Neural crest cell (in vitro differentiated cells): ENCODE measurements at regions not wholly inside any gene's neighbourhood (a gene's known extent, or its start where the extent isn't known, plus 50 kb on each side); places are given as distances from the start of the nearest gene placed in this dataset.
"Not testable (repeated sequence)": the region's sequence is repeated elsewhere in the genome, so short reads cannot be mapped to it uniquely, and the experiment has no call there.

Source experiments
- DNase-seq: peaks from one replicate; pipeline ENCODE4 v3.0.0; 2021; ENCODE audit warnings: low read depth, mixed read lengths, low spot score
- H3K27ac Mint-ChIP-seq: one replicate; pipeline ENCODE4 v1.8.0; 2021; ENCODE audit warnings: mild to moderate bottlenecking, mixed read lengths; ENCODE audit not compliant: unreplicated experiment
- H3K27me3 Mint-ChIP-seq: 2 replicates; pipeline ENCODE4 v1.8.0; 2021; ENCODE audit warnings: low read depth, mild to moderate bottlenecking, mixed read lengths
- H3K36me3 Mint-ChIP-seq: 2 replicates; pipeline ENCODE4 v1.8.0; 2021; ENCODE audit warnings: low read depth, mild to moderate bottlenecking, mixed read lengths
- H3K4me1 Mint-ChIP-seq: 2 replicates; pipeline ENCODE4 v1.8.0; 2021; ENCODE audit warnings: mixed read lengths
- H3K4me3 Mint-ChIP-seq: one replicate; pipeline ENCODE4 v1.8.0; 2021; ENCODE audit warnings: mild to moderate bottlenecking, mixed read lengths
- H3K9me3 Mint-ChIP-seq: 2 replicates; pipeline ENCODE4 v1.8.0; 2021; ENCODE audit warnings: mixed read lengths

DNA sequence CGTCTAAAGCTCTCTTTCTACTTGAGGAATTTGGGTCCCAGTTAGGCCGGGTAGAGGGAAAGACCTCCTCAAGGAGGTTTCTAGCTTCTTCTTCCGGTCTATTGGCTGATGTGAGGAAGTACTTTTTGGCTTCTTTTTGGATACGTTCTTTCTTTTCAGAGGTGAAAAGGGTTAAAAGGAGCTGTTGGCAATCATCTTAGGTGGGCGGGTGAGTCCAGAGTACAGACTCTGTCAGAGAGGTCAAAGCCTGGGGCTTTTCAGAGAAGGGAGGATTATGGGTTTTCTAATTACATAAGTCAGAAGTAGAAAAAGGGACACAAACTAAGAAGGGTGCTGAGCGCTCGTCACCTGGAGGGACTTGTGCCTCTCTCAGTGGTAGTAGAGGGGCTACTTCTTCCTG, 117.7 kb downstream of the UNC93B1 start:
- not testable (repeated sequence) for DNase-seq, H3K27ac Mint-ChIP-seq, H3K4me3 Mint-ChIP-seq, H3K27me3 Mint-ChIP-seq, H3K36me3 Mint-ChIP-seq, H3K9me3 Mint-ChIP-seq
- H3K4me1 Mint-ChIP-seq, result peaks cover 26% of the 10 kb centered on the region

DNA sequence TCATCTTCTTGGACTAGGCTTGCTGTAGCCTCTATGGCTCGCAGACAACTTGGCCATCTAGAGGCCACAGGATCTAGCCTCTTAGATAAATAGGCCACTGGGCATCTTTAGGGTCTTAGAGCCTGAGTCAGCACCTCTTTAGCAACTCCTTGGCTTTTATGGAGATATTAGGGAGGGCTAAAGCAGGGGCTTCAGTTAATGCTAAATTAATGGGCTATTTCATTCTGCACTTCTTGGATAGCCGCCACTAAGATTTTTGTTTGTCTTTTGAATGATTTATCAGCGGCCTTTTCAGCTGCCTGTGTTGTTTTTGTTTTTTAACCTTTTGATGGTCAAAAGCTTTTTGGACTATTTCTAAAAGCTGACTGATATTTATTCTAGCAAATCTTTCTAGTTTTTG, 118.3 kb downstream of the UNC93B1 start:
- H3K4me3 Mint-ChIP-seq, H3K9me3 Mint-ChIP-seq, DNase-seq, H3K27me3 Mint-ChIP-seq, H3K36me3 Mint-ChIP-seq, H3K27ac Mint-ChIP-seq: not testable (repeated sequence)
- peaks cover 26% of the 10 kb centered on the region for H3K4me1 Mint-ChIP-seq

DNA sequence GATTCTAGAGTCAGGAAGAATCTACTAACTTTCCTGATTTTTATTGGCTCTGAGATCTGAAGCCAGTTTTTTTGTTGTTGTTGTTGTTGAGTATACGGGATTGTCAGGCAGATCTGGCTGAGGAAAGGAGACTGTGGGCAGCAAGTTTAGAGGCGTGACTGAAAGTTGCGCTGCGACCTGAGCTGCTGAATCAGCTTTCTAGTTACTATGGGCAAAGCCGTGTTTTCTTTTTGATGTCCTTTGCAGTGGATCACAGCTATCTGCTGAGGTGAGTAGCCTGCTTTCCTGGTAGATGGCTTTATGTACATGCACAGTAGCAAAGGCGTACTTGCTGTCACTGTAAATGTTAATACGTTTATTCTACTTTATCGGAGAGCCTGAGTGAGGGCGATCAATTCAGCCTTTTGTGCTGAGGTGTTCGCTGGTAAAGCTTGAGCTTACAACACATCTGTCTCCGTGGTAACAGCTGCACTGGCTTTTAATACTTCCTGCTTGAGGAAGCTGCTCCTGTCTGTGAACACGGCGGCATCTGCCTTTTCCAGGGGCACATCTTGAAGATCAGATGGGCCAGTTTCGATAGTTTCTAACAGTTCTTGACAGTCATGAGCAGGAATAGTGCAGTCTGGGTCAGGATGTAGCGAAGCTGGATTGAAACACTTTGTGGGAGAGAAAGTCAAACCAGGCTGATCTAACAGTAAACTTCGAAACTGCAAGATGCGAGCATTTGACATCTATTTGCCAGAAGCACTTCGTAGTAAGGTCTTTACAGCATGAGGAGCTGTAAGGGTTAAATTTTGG, 118.9 kb downstream of the UNC93B1 start:
- not testable (repeated sequence) for H3K27me3 Mint-ChIP-seq, H3K36me3 Mint-ChIP-seq, H3K9me3 Mint-ChIP-seq, H3K27ac Mint-ChIP-seq, DNase-seq
- peaks cover 26% of the 10 kb centered on the region for H3K4me1 Mint-ChIP-seq
- peak overlapping the region; percentile 18 for H3K4me3 Mint-ChIP-seq

DNA sequence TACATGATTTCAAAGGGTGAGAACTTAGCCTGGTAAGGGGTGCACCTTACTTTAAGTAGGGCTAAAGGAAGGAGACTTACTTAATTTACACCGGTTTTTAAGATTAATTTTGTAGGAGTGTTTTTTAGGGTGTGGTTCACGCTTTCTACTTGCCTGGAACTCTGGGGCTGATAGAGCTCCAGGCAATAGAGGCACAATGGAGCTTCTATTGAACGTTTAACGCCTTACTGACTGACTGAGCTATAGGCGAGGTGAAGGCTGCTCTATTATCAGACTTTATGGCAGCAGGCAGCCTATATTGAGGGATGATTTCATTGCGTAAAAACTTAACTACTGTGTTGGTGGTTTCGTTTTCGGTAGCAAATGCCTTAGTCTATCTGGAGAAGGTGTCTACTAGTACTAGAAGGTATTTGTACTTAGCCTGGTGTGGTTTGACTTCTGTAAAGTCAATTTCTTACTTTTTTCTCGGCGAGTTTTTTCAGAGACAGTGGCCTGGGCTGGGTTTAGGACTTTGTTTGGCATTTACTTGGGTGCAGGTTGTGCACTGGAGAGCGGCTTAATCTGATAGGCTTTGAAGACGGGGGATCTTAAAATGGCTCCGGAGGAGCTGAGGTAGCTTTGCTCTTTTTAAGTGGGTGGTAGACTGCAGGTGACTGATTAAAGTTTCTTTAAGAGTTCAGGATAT, 119.7 kb downstream of the UNC93B1 start:
- not testable (repeated sequence) for H3K9me3 Mint-ChIP-seq, H3K36me3 Mint-ChIP-seq, H3K27ac Mint-ChIP-seq, H3K27me3 Mint-ChIP-seq, DNase-seq
- Mint-ChIP-seq H3K4me3 (peak overlapping the region; percentile 18), H3K4me1 (peaks cover 26% of the 10 kb centered on the region)

DNA sequence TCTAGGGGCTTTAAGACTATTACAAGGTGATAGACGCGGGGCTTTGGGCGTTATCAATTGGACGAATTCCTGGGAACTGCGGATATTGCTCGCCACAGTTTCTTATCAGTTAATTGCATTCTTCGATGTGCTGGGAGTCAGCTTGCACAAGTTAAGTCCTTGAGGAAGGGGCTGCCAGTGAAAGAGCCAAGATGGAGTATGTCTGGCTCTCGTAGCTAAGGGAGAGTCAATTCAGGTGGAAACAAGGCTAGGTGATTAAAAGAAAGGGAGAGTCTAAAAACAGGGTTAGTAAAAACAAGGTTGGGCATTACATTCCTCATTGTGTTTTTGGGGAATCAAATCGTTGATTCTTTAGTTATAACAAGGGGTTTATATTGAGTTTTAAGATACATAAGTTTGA, 121.6 kb downstream of the UNC93B1 start:
- not testable (repeated sequence) for H3K27ac Mint-ChIP-seq, DNase-seq, H3K36me3 Mint-ChIP-seq, H3K27me3 Mint-ChIP-seq, H3K4me3 Mint-ChIP-seq, H3K9me3 Mint-ChIP-seq
- peaks cover 22% of the 10 kb centered on the region for H3K4me1 Mint-ChIP-seq

DNA sequence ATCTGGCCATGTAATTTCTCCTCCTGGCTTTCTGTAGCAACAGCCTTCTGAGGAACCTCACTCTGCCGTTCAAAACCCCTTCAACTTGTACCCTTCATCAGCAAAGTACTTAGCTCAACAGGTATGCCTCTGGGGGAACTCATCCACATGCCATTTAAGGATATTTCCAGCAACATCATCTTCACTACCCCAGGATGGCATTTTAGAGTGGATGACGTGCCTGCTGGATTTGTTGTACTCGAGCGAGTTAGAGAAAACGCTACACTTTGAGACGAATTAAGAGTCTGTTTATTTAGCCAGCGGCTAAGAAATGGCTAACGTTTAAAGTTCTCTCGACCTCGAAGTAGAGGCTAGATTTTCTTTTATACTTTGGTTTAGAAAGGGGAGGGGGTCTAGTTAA, 122.1 kb downstream of the UNC93B1 start:
- not testable (repeated sequence) for H3K27ac Mint-ChIP-seq, H3K36me3 Mint-ChIP-seq, H3K4me3 Mint-ChIP-seq, DNase-seq, H3K27me3 Mint-ChIP-seq, H3K9me3 Mint-ChIP-seq
- peaks cover 22% of the 10 kb centered on the region for H3K4me1 Mint-ChIP-seq

DNA sequence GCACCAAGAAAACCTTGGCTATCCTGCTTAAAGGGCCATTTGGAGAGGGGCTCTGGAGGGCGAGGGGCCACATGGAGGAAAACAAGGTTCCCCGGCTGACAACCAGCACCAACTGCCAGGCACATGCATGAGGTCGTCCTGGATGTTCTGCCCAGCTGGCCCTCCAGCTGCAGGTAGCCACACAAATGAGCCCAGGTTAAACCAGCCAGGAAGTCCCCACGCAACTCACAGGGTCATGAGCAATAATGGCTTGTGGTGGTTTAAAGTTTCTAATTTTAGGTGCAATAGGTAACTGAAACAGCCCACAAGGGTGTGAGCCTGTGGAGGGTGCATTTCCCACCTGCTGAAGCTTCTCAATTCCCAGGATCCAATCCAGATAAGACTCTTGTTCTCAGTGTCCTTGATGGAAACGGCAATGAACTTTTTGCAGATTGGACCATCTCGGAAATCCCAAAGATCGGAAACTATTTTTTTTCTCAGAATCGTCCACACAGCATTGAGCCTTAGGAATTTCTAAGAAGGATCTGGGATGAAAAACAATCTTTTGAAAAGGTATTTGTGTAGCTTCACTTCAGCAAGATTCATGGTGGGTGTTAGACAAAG, 123.2 kb downstream of the UNC93B1 start:
- H3K4me3 Mint-ChIP-seq, DNase-seq, H3K27ac Mint-ChIP-seq, H3K27me3 Mint-ChIP-seq, H3K36me3 Mint-ChIP-seq, H3K9me3 Mint-ChIP-seq: not testable (repeated sequence)
- peaks cover 19% of the 10 kb centered on the region for H3K4me1 Mint-ChIP-seq

DNA sequence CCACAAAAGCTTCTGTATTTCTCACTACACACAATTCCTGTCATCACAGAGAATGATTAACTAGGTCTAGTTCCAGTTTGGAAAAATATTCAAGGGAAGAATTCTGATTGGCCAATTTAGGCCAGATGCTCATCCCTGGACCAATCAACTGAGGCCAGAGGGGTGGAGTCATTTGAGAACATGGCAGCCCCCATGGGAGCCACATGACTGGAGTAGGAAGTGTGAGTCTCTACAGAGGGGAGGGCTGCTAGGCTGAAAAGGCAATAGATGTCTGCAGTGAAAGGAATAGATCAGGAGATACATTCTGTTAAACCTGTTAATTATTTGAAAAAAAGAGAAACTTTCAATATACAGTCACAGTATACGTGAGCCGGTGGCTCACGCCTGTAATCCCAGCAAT, 125.2 kb downstream of the UNC93B1 start:
- not testable (repeated sequence) for H3K27ac Mint-ChIP-seq, H3K36me3 Mint-ChIP-seq, H3K4me1 Mint-ChIP-seq, H3K4me3 Mint-ChIP-seq, H3K9me3 Mint-ChIP-seq, H3K27me3 Mint-ChIP-seq, DNase-seq

DNA sequence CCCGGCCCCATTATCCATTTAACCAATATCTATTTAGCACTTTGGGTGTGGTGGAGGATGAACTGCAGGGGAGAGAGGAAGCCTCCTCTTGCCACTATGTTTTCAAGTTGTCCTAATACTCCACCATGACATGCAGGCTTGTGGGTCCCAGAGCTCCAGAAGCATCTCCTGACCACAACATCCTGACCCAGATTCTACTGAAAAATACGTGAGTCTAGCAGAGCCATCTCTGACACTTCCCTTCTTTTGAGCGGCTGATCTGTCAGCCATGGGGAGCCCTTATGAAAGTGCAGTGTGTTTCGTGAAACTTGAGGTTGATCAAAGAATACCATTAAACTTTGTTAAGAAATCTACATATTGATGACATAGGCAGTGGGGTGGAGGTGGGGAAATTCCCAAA, 126.6 kb downstream of the UNC93B1 start:
- H3K27me3 Mint-ChIP-seq, H3K9me3 Mint-ChIP-seq, H3K4me1 Mint-ChIP-seq, DNase-seq, H3K27ac Mint-ChIP-seq, H3K4me3 Mint-ChIP-seq, H3K36me3 Mint-ChIP-seq: not testable (repeated sequence)

DNA sequence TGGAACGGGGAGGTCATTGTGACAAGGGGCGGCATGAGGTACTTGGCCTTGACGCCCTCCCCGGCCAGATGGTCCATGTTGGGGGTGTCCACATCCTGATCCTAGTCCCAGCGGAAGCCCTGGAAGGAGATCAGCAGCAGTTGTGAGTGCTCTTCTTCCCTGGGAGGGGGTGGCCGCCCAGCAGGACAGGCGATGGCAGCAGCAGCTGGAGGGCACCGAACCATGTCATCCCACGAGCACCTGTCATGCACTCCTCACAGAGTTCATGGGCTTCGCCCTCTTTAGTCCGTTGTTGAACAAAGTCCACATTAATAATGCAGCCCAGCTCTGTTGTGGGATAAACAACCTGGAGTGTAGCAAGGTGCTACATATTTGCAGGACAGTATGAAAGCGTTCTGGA, 130.7 kb downstream of the UNC93B1 start:
- DNase-seq, H3K27ac Mint-ChIP-seq, H3K9me3 Mint-ChIP-seq, H3K4me1 Mint-ChIP-seq, H3K4me3 Mint-ChIP-seq, H3K36me3 Mint-ChIP-seq: not testable (repeated sequence)
- peaks cover 16% of the 10 kb centered on the region for H3K27me3 Mint-ChIP-seq

DNA sequence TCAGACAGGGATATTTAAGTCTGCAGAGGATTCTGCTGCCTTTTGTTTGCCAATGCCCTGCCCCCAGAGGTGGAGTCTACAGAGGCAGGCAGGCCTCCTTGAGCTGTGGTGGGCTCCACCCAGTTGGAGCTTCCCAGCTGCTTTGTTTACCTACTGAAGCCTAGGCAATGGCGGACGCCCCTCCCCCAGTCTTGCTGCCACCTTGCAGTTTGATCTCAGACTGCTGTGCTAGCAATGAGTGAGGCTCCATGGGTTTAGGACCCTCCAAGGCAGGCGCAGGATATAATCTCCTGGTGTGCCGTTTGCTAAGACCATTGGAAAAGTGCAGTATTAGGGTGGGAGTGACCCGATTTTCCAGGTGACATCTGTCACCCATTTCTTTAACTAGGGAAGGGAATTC, 132.7 kb downstream of the UNC93B1 start:
- not testable (repeated sequence) for H3K4me3 Mint-ChIP-seq, H3K4me1 Mint-ChIP-seq, H3K9me3 Mint-ChIP-seq, H3K27ac Mint-ChIP-seq, H3K36me3 Mint-ChIP-seq, DNase-seq
- peaks cover 26% of the 10 kb centered on the region for H3K27me3 Mint-ChIP-seq

DNA sequence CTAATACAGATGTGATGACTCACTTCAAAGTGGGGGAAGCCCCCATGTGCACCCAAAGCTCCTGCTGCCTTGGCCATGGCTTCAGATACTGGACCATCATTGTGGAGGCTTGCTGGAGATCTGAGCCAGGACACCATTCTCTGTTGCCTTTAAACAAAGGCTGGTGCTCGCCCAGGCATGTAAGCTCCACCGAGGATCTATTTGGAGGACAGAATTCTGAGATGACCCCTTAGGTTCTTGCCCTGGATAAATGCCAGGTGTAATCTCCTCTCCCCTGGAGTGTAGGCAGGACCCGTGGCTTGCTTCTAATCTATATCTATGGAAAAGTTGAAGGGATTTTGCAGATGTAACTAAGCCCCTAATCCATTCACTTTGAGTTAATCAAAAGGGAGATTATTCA, 141.0 kb downstream of the UNC93B1 start:
- DNase-seq, H3K4me3 Mint-ChIP-seq, H3K36me3 Mint-ChIP-seq, H3K27ac Mint-ChIP-seq, H3K4me1 Mint-ChIP-seq, H3K9me3 Mint-ChIP-seq: not testable (repeated sequence)
- peaks cover 12% of the 10 kb centered on the region for H3K27me3 Mint-ChIP-seq
